Caco-2 (cell line): ENCODE measurements at regions not wholly inside any gene's neighbourhood (a gene's known extent, or its start where the extent isn't known, plus 50 kb on each side); places are given as distances from the start of the nearest gene placed in this dataset.

Experiments
- BruUV-seq: library from RNA; stranded (reverse); fragments of 400-500 nt; replicated peaks from 2 replicates; lab custom pipeline; 2021; lab: Mats Ljungman, UMichigan
- CTCF ChIA-PET: fragments of 300-600 bp; sonication (Branson Sonifier 250); formaldehyde crosslinking; loops from one replicate; lab custom pipeline; 2022; ENCODE audit warnings: antibody characterized with exemption; lab: Charles Lee
- POLR2A ChIA-PET: fragments of 300-600 bp; sonication (Branson Sonifier 250); formaldehyde crosslinking; loops from one replicate; lab custom pipeline; 2022; ENCODE audit warnings: antibody characterized with exemption; lab: Charles Lee
- DNase-seq, 2 experiments: peaks; one replicate each; pipeline versions ENCODE4 v3.0.0 to v3.0.0-alpha.2; 2020 to 2022
- H3K27me3 ChIP-seq: replicated peaks from 2 replicates; pipeline ENCODE4 v1.6.0; 2011; ENCODE audit warnings: low read length; ENCODE audit not compliant: control insufficient read depth, insufficient read depth
- H3K36me3 ChIP-seq: 2 replicates; pipeline ENCODE4 v1.5.1; 2011; ENCODE audit warnings: low read length; ENCODE audit not compliant: control insufficient read depth, insufficient read depth
- H3K4me1 ChIP-seq: fragments of 250-450 bp; sonication (Bioruptor Pico); 2 replicates; pipeline ENCODE4 v1.5.1; 2020; ENCODE audit warnings: mild to moderate bottlenecking
- H3K4me3 ChIP-seq: 2 replicates; pipeline ENCODE4 v1.5.1; 2011; ENCODE audit warnings: low read depth, mild to moderate bottlenecking, control low read depth, low read length
- H3K9me3 ChIP-seq: fragments of 250-450 bp; sonication (Bioruptor Pico); 2 replicates; pipeline ENCODE4 v1.5.1; 2020; ENCODE audit warnings: mild to moderate bottlenecking, moderate library complexity
- H3K27ac Mint-ChIP-seq: one replicate; pipeline ENCODE4 v1.8.0; 2022; ENCODE audit warnings: mixed read lengths; ENCODE audit not compliant: unreplicated experiment
- H3K27me3 Mint-ChIP-seq: one replicate; pipeline ENCODE4 v1.8.0; 2022; ENCODE audit warnings: mixed read lengths; ENCODE audit not compliant: insufficient read depth, unreplicated experiment
- H3K36me3 Mint-ChIP-seq: one replicate; pipeline ENCODE4 v1.8.0; 2022; ENCODE audit warnings: mild to moderate bottlenecking, mixed read lengths; ENCODE audit not compliant: insufficient read depth, unreplicated experiment
- H3K4me1 Mint-ChIP-seq: one replicate; pipeline ENCODE4 v1.8.0; 2022; ENCODE audit warnings: low read depth, mixed read lengths; ENCODE audit not compliant: unreplicated experiment
- H3K4me3 Mint-ChIP-seq: one replicate; pipeline ENCODE4 v1.8.0; 2022; ENCODE audit warnings: mild to moderate bottlenecking, moderate library complexity, mixed read lengths; ENCODE audit not compliant: unreplicated experiment
- H3K9me3 Mint-ChIP-seq: one replicate; pipeline ENCODE4 v1.8.0; 2022; ENCODE audit warnings: mixed read lengths; ENCODE audit not compliant: unreplicated experiment
- intact Hi-C: fragments of 100-400 bp; cut with micrococcal nuclease; formaldehyde crosslinking; loops from one replicate; pipeline ENCODE4 v1.10.0; 2022; ENCODE audit not compliant: unreplicated experiment
- TF ChIP-seq, protein P1 (sequence below), 2 experiments: fragments of 200-600 bp in 1 of 2; IDR thresholded peaks; 1 replicate in 1 of 2; 2 replicates in 1 of 2; pipeline versions ENCODE4 v1.5.1 to v1.8.0; 2011 to 2022; ENCODE audit warnings: antibody characterized with exemption in 1 of 2, control low read depth in 1 of 2, inconsistent platforms in 1 of 2, low read depth in 1 of 2, low read length in 1 of 2, mild to moderate bottlenecking in 1 of 2, moderate library complexity in 1 of 2; ENCODE audit not compliant: insufficient read depth in 1 of 2, severe bottlenecking in 1 of 2, unreplicated experiment in 1 of 2

DNA sequence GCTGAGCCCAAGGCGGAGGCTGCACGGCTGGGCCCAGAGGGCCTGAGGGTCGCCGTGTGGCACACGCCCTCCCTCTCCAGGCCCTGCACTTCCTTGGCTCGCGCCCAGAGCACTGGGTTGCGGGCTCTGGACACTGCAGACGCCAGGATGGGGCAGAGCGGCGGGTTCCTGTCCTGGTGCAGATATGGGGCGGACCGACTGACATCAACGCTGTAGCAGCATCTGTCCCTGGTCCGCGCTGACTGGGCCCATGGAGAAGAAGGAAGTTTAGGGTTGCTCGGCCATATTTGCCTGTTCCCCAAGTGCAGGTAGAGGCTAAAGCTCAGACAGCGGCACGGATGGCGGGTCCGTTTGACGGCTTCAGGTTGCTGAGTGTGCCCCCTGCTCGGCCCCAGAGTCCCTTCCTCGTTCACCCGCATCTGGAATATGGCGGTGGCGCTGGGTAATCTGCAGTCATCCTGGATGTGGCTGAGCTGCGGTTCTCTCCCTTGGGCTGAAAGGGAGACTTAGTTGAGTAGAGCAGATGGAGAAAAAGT is 116.1 kb downstream of the OR13A1 start:
- Mint-ChIP-seq H3K4me1 (no peaks in the 10 kb centered on the region), H3K9me3 (no peaks in the 10 kb centered on the region), H3K36me3 (no peaks in the 10 kb centered on the region), H3K27ac (no peak overlapping the region), H3K4me3 (no peak overlapping the region), H3K27me3 (peaks cover 20% of the 10 kb centered on the region)
- DNase-seq: no peak
- H3K4me3 ChIP-seq: no peak overlapping the region
- intact Hi-C loops: no loop called here
- no TSS peak for BruUV-seq
- ChIA-PET CTCF (no interaction called here), POLR2A (no interaction called here)
- no peaks in the 10 kb centered on the region for H3K36me3 ChIP-seq
- no peaks in the 10 kb centered on the region for H3K4me1 ChIP-seq
- TF ChIP-seq, protein P1, sequence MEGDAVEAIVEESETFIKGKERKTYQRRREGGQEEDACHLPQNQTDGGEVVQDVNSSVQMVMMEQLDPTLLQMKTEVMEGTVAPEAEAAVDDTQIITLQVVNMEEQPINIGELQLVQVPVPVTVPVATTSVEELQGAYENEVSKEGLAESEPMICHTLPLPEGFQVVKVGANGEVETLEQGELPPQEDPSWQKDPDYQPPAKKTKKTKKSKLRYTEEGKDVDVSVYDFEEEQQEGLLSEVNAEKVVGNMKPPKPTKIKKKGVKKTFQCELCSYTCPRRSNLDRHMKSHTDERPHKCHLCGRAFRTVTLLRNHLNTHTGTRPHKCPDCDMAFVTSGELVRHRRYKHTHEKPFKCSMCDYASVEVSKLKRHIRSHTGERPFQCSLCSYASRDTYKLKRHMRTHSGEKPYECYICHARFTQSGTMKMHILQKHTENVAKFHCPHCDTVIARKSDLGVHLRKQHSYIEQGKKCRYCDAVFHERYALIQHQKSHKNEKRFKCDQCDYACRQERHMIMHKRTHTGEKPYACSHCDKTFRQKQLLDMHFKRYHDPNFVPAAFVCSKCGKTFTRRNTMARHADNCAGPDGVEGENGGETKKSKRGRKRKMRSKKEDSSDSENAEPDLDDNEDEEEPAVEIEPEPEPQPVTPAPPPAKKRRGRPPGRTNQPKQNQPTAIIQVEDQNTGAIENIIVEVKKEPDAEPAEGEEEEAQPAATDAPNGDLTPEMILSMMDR (IDR thresholded peaks at IDR 0.05; ENCODE audit: insufficient read depth in 1 of 2, low read depth in 1 of 2, low read length in 1 of 2, severe bottlenecking in 1 of 2, unreplicated experiment in 1 of 2): no peak
- no peaks in the 10 kb centered on the region for H3K27me3 ChIP-seq
- no peaks in the 10 kb centered on the region for H3K9me3 ChIP-seq

GRCh38 chr10:45201271-45201670 is 114.1 kb downstream of the OR13A1 start:
- Mint-ChIP-seq H3K27me3 (peaks cover 25% of the 10 kb centered on the region), H3K4me3 (no peak overlapping the region), H3K9me3 (no peaks in the 10 kb centered on the region), H3K27ac (no peak overlapping the region), H3K36me3 (no peaks in the 10 kb centered on the region), H3K4me1 (no peaks in the 10 kb centered on the region)
- H3K27me3 ChIP-seq: no peaks in the 10 kb centered on the region
- DNase-seq: no peak
- H3K4me3 ChIP-seq: no peak overlapping the region
- TF ChIP-seq, protein P1 (IDR thresholded peaks at IDR 0.05; ENCODE audit: insufficient read depth in 1 of 2, low read depth in 1 of 2, low read length in 1 of 2, severe bottlenecking in 1 of 2, unreplicated experiment in 1 of 2): no peak
- ChIA-PET CTCF (no interaction called here), POLR2A (no interaction called here)
- intact Hi-C loops: no loop called here
- H3K9me3 ChIP-seq: no peaks in the 10 kb centered on the region
- H3K36me3 ChIP-seq: no peaks in the 10 kb centered on the region
- H3K4me1 ChIP-seq: no peaks in the 10 kb centered on the region
- no TSS peak for BruUV-seq

DNA sequence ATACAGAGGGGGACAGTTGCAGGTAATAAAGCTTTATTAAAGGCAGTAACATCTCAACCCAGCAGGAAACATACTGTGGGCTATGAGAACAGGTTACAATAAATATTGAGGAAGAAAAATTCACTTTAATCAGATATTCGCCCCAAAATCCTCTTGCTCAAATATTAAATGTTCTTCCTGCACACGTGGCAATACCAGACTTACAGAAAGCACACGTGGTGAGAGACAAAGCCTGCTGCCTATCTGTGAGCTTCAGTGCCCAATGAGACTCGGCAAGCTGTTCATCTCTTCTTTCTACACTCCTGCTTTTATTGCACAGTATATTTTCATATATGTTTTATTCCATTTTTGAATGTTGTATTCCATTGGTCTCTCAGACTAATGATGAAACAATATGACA is 113.2 kb downstream of the OR13A1 start:
- Mint-ChIP-seq H3K4me1 (no peaks in the 10 kb centered on the region), H3K27ac (no peak overlapping the region), H3K9me3 (no peaks in the 10 kb centered on the region), H3K36me3 (no peaks in the 10 kb centered on the region), H3K4me3 (no peak overlapping the region), H3K27me3 (peaks cover 33% of the 10 kb centered on the region)
- Histone ChIP-seq H3K9me3 (no peaks in the 10 kb centered on the region), H3K27me3 (no peaks in the 10 kb centered on the region), H3K36me3 (no peaks in the 10 kb centered on the region), H3K4me1 (no peaks in the 10 kb centered on the region), H3K4me3 (no peak overlapping the region)
- CTCF ChIA-PET: no interaction called here
- no TSS peak for BruUV-seq
- DNase-seq: no peak
- intact Hi-C loops: no loop called here
- TF ChIP-seq, protein P1 (IDR thresholded peaks at IDR 0.05; ENCODE audit: insufficient read depth in 1 of 2, low read depth in 1 of 2, low read length in 1 of 2, severe bottlenecking in 1 of 2, unreplicated experiment in 1 of 2): no peak
- POLR2A ChIA-PET: no interaction called here
